Lower leg skin (tissue), 3 donors: ENCODE measurements at regions not wholly inside any gene's neighbourhood (a gene's known extent, or its start where the extent isn't known, plus 50 kb on each side); places are given as distances from the start of the nearest gene placed in this dataset.

ENCODE experiments used
- CTCF ChIP-seq, 3 donors: fragments of 450-650 bp; IDR thresholded peaks; one replicate each; pipeline ENCODE4 v1.5.1; 2016; ENCODE audit warnings: antibody characterized with exemption in 3 of 3, mild to moderate bottlenecking in 3 of 3, moderate library complexity in 2 of 3
- POLR2A ChIP-seq, 2 donors: fragments of 450-650 bp; IDR thresholded peaks; one replicate each; pipeline ENCODE4 v1.6.1; 2016 to 2017; ENCODE audit warnings: antibody characterized with exemption in 2 of 2, mild to moderate bottlenecking in 1 of 2, moderate library complexity in 1 of 2

- TF ChIP-seq POLR2A (IDR thresholded peaks at IDR 0.05), result no peak
- TF ChIP-seq CTCF (IDR thresholded peaks at IDR 0.05), result no peak
These were observed 115.6 kb upstream of the GUCA2B start for GRCh38 chr1:42037586-42037985.
